GM23338 (cell line): ENCODE measurements at regions not wholly inside any gene's neighbourhood (a gene's known extent, or its start where the extent isn't known, plus 50 kb on each side); places are given as distances from the start of the nearest gene placed in this dataset.

Experiments
- ATAC-seq: fragments of 200-7000 bp; cut with Tn5 transposase; 3 replicates; pipeline ENCODE4 v1.9.1; 2020
- DNase-seq: peaks from one replicate; pipeline ENCODE4 v3.0.0-alpha.2; 2015; ENCODE audit warnings: low spot score
- H2AFZ ChIP-seq: fragments of 200-600 bp; sonication (generic); 2 replicates; pipeline ENCODE4 v1.8.0; 2016; ENCODE audit warnings: antibody characterized with exemption, mild to moderate bottlenecking, moderate library complexity
- H3F3A ChIP-seq: fragments of 200-600 bp; sonication (generic); replicated peaks from 2 replicates; pipeline ENCODE4 v1.8.0; 2017; ENCODE audit warnings: antibody characterized with exemption, mixed run types, low read depth
- H3K27ac ChIP-seq: fragments of 200-600 bp; sonication (generic); 2 replicates; pipeline ENCODE4 v1.6.1; 2016; ENCODE audit warnings: low read depth
- H3K27me3 ChIP-seq: fragments of 200-600 bp; sonication (generic); 2 replicates; pipeline ENCODE4 v1.8.0; 2016; ENCODE audit warnings: mild to moderate bottlenecking, mixed run types, moderate library complexity; ENCODE audit not compliant: insufficient read depth
- H3K36me3 ChIP-seq: fragments of 200-600 bp; sonication (generic); 2 replicates; pipeline ENCODE4 v1.8.0; 2016; ENCODE audit warnings: mild to moderate bottlenecking; ENCODE audit not compliant: insufficient read depth
- H3K4me1 ChIP-seq: fragments of 200-600 bp; sonication (generic); 2 replicates; pipeline ENCODE4 v1.8.0; 2016; ENCODE audit warnings: mild to moderate bottlenecking, moderate library complexity; ENCODE audit not compliant: insufficient read depth
- H3K4me2 ChIP-seq: fragments of 200-600 bp; sonication (generic); 2 replicates; pipeline ENCODE4 v1.7.1; 2017; ENCODE audit warnings: mixed run types
- H3K4me3 ChIP-seq: fragments of 200-600 bp; sonication (generic); 2 replicates; pipeline ENCODE4 v1.6.1; 2016; ENCODE audit warnings: mixed run types
- H3K79me2 ChIP-seq: fragments of 200-600 bp; sonication (generic); replicated peaks from 2 replicates; pipeline ENCODE4 v1.8.0; 2017; ENCODE audit warnings: mild to moderate bottlenecking; ENCODE audit not compliant: insufficient read depth
- H3K9me2 ChIP-seq: fragments of 200-600 bp; sonication (generic); 2 replicates; pipeline ENCODE4 v1.8.0; 2017; ENCODE audit not compliant: insufficient read depth
- H4K20me1 ChIP-seq: fragments of 200-600 bp; sonication (generic); replicated peaks from 2 replicates; pipeline ENCODE4 v1.8.0; 2017; ENCODE audit warnings: mild to moderate bottlenecking; ENCODE audit not compliant: insufficient read depth
- H3K27ac Mint-ChIP-seq: 2 replicates; pipeline ENCODE4 v1.8.0; 2020; ENCODE audit warnings: inconsistent platforms, mild to moderate bottlenecking, moderate library complexity, mixed read lengths
- H3K27me3 Mint-ChIP-seq: 3 replicates; pipeline ENCODE4 v1.8.0; 2022; ENCODE audit warnings: low read depth, mild to moderate bottlenecking, moderate library complexity, mixed read lengths, inconsistent platforms; ENCODE audit not compliant: insufficient read depth, poor library complexity
- H3K36me3 Mint-ChIP-seq: 3 replicates; pipeline ENCODE4 v1.8.0; 2021; ENCODE audit warnings: low read depth, mild to moderate bottlenecking, inconsistent platforms, moderate library complexity, mixed read lengths
- H3K4me1 Mint-ChIP-seq: 3 replicates; pipeline ENCODE4 v1.8.0; 2020; ENCODE audit warnings: mild to moderate bottlenecking, inconsistent platforms, mixed read lengths
- H3K4me3 Mint-ChIP-seq: 3 replicates; pipeline ENCODE4 v1.8.0; 2021; ENCODE audit warnings: moderate library complexity, mild to moderate bottlenecking, inconsistent platforms, mixed read lengths
- H3K9me3 Mint-ChIP-seq: 3 replicates; pipeline ENCODE4 v1.8.0; 2020; ENCODE audit warnings: moderate library complexity, mild to moderate bottlenecking, inconsistent platforms, mixed read lengths
- CREB1 ChIP-seq: fragments of 250-450 bp; sonication (Bioruptor Pico); IDR thresholded peaks from 2 replicates; pipeline ENCODE4 v1.5.0; 2020; ENCODE audit warnings: low read depth, mild to moderate bottlenecking, moderate library complexity
- CTCF ChIP-seq, 2 experiments: fragments of 200-600 bp in 1 of 2; sonication (generic) in 1 of 2; conservative IDR thresholded peaks; 2 replicates each; pipeline versions ENCODE4 v1.5.1 to v1.6.1; 2016 to 2017; ENCODE audit warnings: antibody characterized with exemption in 2 of 2, low read depth in 2 of 2, mild to moderate bottlenecking in 2 of 2, moderate library complexity in 1 of 2
- EZH2 ChIP-seq: fragments of 200-600 bp; sonication (generic); IDR thresholded peaks from one replicate; pipeline ENCODE4 v1.8.0; 2017; ENCODE audit warnings: antibody characterized with exemption, mild to moderate bottlenecking, low read depth; ENCODE audit not compliant: unreplicated experiment
- EZH2phosphoT487 ChIP-seq: fragments of 200-600 bp; sonication (generic); IDR thresholded peaks from one replicate; pipeline ENCODE4 v1.8.1; 2018; ENCODE audit warnings: antibody characterized with exemption; ENCODE audit not compliant: unreplicated experiment
- JUNB ChIP-seq: IDR thresholded peaks from one replicate; pipeline ENCODE4 v1.6.1; 2016; ENCODE audit warnings: antibody characterized with exemption; ENCODE audit not compliant: unreplicated experiment
- NANOG ChIP-seq: IDR thresholded peaks from 2 replicates; pipeline ENCODE4 v1.6.1; 2016; ENCODE audit warnings: antibody characterized with exemption, borderline replicate concordance
- STAT1 ChIP-seq: IDR thresholded peaks from one replicate; pipeline ENCODE4 v1.6.1; 2016; ENCODE audit warnings: antibody characterized with exemption; ENCODE audit not compliant: unreplicated experiment
- ZNF114 ChIP-seq: fragments of 250-450 bp; sonication (Bioruptor Pico); IDR thresholded peaks from 2 replicates; pipeline ENCODE4 v1.5.0; 2020; ENCODE audit warnings: mild to moderate bottlenecking, moderate library complexity
- TF ChIP-seq, protein P1 (sequence below): IDR thresholded peaks from one replicate; pipeline ENCODE4 v1.6.1; 2018; ENCODE audit warnings: antibody characterized with exemption; ENCODE audit not compliant: unreplicated experiment
- TF ChIP-seq, protein P2 (sequence below): fragments of 250-450 bp; sonication (Bioruptor Pico); IDR thresholded peaks from 2 replicates; pipeline ENCODE4 v1.5.0; 2020; ENCODE audit warnings: mild to moderate bottlenecking, moderate library complexity

DNA sequence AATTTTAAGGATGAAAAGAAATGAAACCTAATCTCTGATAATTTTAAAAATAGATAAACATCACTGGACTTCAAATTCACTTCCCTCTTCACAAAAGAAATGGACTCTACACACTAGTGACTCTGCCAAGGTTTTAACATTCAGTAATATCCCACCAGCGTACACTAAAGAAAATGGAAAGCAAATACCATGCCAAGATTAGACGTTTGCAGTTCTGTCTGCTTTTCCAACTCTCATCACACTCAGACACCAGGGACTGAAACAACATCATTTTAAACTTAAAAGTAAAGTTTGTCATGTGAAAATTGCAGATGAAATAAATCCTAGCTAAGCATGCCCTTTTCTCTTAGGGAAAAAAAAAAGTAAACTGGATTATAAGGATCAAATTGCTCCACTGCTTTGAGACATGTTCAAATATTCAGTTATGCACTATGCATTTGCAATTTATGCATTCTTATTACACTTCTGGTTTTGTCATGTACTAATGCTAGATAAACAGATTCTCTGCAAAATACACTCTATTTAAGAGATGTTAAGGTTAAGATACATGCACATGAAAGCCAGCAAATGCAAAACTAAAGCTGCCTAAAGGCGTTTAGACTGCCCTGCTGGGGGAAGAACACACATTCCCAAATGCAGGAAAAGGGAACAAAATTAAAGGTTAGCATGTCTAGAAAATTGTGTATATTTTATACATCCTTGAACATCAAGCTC lies 534.4 kb upstream of the EPHA5 start (continued):
- TF ChIP-seq, protein P1, sequence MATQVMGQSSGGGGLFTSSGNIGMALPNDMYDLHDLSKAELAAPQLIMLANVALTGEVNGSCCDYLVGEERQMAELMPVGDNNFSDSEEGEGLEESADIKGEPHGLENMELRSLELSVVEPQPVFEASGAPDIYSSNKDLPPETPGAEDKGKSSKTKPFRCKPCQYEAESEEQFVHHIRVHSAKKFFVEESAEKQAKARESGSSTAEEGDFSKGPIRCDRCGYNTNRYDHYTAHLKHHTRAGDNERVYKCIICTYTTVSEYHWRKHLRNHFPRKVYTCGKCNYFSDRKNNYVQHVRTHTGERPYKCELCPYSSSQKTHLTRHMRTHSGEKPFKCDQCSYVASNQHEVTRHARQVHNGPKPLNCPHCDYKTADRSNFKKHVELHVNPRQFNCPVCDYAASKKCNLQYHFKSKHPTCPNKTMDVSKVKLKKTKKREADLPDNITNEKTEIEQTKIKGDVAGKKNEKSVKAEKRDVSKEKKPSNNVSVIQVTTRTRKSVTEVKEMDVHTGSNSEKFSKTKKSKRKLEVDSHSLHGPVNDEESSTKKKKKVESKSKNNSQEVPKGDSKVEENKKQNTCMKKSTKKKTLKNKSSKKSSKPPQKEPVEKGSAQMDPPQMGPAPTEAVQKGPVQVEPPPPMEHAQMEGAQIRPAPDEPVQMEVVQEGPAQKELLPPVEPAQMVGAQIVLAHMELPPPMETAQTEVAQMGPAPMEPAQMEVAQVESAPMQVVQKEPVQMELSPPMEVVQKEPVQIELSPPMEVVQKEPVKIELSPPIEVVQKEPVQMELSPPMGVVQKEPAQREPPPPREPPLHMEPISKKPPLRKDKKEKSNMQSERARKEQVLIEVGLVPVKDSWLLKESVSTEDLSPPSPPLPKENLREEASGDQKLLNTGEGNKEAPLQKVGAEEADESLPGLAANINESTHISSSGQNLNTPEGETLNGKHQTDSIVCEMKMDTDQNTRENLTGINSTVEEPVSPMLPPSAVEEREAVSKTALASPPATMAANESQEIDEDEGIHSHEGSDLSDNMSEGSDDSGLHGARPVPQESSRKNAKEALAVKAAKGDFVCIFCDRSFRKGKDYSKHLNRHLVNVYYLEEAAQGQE = no peak
- no peak for TF ChIP-seq CTCF (conservative IDR thresholded peaks at IDR 0.05; ENCODE audit: low read depth in 2 of 2)
- no peak for TF ChIP-seq CREB1 (CRISPR knock-in tag)
- TF ChIP-seq STAT1 = no peak

DNA sequence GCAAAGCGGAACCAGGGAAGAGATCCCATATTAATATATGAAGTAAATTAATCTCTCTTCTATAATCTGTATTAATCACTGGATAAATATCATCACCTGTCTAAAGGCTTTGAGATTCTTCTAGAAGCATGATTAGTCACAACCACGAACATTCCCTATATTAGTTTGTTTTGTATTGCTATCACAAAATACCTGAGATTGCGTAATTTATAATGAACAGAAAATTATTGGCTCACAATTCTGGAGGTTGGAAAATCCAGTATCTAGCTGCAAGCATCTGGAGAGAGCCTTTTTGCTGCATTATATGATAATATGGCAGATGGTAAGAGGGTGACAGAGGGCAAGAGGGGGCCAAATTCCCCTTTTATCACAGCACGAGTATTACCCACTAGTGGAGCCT lies 532.6 kb upstream of the EPHA5 start:
- Histone ChIP-seq H3K4me1 (no peaks in the 10 kb centered on the region), H3K4me2 (no peak overlapping the region), H4K20me1 (no peaks in the 10 kb centered on the region), H3K79me2 (no peaks in the 10 kb centered on the region), H3K36me3 (no peaks in the 10 kb centered on the region), H3F3A (no peaks in the 10 kb centered on the region), H2AFZ (no peak overlapping the region), H3K9me2 (no peaks in the 10 kb centered on the region), H3K27me3 (no peaks in the 10 kb centered on the region), H3K4me3 (no peak overlapping the region), H3K27ac (no peak overlapping the region)
- DNase-seq (no peak), ATAC-seq (no peak)
- H3K36me3 Mint-ChIP-seq = no peaks in the 10 kb centered on the region
- H3K9me3 Mint-ChIP-seq = no peaks in the 10 kb centered on the region; the same call in 2 of the 3 replicates
- 0 out of 3 replicates have a peak, but pooled peaks cover 3% of the 10 kb centered on the region for H3K4me1 Mint-ChIP-seq
- no peak overlapping the region for H3K27ac Mint-ChIP-seq
- H3K27me3 Mint-ChIP-seq = peaks cover 3% of the 10 kb centered on the region
- H3K4me3 Mint-ChIP-seq = no peak overlapping the region
- TF ChIP-seq, protein P2, sequence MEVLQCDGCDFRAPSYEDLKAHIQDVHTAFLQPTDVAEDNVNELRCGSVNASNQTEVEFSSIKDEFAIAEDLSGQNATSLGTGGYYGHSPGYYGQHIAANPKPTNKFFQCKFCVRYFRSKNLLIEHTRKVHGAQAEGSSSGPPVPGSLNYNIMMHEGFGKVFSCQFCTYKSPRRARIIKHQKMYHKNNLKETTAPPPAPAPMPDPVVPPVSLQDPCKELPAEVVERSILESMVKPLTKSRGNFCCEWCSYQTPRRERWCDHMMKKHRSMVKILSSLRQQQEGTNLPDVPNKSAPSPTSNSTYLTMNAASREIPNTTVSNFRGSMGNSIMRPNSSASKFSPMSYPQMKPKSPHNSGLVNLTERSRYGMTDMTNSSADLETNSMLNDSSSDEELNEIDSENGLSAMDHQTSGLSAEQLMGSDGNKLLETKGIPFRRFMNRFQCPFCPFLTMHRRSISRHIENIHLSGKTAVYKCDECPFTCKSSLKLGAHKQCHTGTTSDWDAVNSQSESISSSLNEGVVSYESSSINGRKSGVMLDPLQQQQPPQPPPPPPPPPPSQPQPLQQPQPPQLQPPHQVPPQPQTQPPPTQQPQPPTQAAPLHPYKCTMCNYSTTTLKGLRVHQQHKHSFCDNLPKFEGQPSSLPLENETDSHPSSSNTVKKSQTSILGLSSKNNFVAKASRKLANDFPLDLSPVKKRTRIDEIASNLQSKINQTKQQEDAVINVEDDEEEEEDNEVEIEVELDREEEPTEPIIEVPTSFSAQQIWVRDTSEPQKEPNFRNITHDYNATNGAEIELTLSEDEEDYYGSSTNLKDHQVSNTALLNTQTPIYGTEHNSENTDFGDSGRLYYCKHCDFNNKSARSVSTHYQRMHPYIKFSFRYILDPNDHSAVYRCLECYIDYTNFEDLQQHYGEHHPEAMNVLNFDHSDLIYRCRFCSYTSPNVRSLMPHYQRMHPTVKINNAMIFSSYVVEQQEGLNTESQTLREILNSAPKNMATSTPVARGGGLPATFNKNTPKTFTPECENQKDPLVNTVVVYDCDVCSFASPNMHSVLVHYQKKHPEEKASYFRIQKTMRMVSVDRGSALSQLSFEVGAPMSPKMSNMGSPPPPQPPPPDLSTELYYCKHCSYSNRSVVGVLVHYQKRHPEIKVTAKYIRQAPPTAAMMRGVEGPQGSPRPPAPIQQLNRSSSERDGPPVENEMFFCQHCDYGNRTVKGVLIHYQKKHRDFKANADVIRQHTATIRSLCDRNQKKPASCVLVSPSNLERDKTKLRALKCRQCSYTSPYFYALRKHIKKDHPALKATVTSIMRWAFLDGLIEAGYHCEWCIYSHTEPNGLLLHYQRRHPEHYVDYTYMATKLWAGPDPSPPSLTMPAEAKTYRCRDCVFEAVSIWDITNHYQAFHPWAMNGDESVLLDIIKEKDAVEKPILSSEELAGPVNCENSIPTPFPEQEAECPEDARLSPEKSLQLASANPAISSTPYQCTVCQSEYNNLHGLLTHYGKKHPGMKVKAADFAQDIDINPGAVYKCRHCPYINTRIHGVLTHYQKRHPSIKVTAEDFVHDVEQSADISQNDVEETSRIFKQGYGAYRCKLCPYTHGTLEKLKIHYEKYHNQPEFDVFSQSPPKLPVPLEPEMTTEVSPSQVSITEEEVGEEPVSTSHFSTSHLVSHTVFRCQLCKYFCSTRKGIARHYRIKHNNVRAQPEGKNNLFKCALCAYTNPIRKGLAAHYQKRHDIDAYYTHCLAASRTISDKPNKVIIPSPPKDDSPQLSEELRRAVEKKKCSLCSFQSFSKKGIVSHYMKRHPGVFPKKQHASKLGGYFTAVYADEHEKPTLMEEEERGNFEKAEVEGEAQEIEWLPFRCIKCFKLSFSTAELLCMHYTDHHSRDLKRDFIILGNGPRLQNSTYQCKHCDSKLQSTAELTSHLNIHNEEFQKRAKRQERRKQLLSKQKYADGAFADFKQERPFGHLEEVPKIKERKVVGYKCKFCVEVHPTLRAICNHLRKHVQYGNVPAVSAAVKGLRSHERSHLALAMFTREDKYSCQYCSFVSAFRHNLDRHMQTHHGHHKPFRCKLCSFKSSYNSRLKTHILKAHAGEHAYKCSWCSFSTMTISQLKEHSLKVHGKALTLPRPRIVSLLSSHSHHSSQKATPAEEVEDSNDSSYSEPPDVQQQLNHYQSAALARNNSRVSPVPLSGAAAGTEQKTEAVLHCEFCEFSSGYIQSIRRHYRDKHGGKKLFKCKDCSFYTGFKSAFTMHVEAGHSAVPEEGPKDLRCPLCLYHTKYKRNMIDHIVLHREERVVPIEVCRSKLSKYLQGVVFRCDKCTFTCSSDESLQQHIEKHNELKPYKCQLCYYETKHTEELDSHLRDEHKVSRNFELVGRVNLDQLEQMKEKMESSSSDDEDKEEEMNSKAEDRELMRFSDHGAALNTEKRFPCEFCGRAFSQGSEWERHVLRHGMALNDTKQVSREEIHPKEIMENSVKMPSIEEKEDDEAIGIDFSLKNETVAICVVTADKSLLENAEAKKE (CRISPR knock-in tag) = no peak
- TF ChIP-seq ZNF114 (CRISPR knock-in tag) = no peak
- no peak for TF ChIP-seq JUNB
- no peak for TF ChIP-seq CREB1 (CRISPR knock-in tag)
- TF ChIP-seq NANOG = no peak
- no peak for TF ChIP-seq EZH2
- no peak for TF ChIP-seq CTCF (conservative IDR thresholded peaks at IDR 0.05; ENCODE audit: low read depth in 2 of 2)
- no peak for TF ChIP-seq EZH2phosphoT487
- TF ChIP-seq STAT1 = no peak
